Nucleus accumbens (tissue), 56 donors: ENCODE measurements at regions not wholly inside any gene's neighbourhood (a gene's known extent, or its start where the extent isn't known, plus 50 kb on each side); places are given as distances from the start of the nearest gene placed in this dataset.
A peak's percentile ranks its signal among the peaks of the same experiment; 100 is the strongest.
"Not testable (repeated sequence)": the region's sequence is repeated elsewhere in the genome, so short reads cannot be mapped to it uniquely, and the experiment has no call there.

Experiments used
- DNase-seq, 56 donors: peaks; one replicate each; lab custom pipeline; 2025; lab: John Stamatoyannopoulos, UW

DNA sequence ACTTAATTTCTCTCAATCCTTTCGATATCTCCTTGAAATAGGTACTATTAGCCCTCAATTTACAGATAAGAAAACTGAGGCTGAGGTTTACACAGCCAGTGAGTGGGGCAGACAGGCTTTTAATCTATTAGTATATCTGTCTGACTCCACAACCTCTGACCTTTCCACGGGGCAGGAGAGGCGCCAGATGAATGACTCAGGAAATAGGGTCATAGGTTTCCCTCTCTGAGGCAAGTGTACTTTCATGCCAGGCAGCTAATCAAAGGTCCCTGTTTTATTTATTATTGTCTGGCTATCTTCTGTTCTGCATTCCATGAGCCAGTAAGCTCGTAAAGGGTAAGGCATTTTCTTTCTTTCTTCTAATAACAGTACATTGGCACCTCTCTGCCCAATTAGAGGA, 79.6 kb upstream of the KLF4 start:
- no peak for DNase-seq

- DNase-seq = not testable (repeated sequence)
Observed at GRCh38 chr9:107568406-107568805, 78.8 kb upstream of the KLF4 start.

DNA sequence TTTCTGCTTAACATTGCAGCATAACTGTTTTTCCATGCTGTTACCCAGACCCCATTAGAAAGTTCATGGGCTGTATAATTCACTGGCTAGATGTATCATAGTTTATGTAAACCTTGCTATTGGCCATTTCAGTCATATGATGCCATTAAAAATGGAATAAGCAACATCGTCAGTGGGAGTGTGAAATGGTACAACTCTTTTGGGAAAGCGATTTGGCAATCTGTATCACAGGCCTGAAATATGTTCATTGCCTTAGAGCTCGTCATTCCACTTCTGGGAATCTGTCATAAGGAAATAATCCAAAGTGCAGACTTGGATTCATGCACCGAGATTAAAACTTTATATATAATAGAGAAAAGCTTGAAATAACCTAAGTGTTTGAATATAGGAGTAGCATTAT, 77.9 kb upstream of the KLF4 start:
- DNase-seq = no peak

GRCh38 chr9:107566611-107567061, 77.1 kb upstream of the KLF4 start:
- DNase-seq = no peak

DNA sequence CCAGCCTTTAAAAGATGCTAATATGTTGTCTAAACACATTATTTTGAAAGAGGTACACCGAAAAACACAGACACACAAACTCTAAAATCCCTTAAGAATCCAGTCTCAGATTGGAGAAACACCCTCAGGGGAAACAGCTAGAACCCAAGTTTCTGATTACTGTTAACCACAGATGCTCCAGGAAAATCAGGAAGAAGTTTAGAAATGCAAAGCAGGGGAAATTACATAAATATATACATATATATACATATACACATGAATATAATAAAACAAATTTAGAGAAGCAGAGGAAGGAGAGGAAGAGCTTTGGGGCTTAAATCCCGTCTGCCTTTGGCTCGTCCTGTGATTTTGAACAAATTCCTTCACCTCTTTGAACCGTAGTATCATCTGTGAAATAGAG, 73.2 kb upstream of the KLF4 start:
- DNase-seq = no peak

DNA sequence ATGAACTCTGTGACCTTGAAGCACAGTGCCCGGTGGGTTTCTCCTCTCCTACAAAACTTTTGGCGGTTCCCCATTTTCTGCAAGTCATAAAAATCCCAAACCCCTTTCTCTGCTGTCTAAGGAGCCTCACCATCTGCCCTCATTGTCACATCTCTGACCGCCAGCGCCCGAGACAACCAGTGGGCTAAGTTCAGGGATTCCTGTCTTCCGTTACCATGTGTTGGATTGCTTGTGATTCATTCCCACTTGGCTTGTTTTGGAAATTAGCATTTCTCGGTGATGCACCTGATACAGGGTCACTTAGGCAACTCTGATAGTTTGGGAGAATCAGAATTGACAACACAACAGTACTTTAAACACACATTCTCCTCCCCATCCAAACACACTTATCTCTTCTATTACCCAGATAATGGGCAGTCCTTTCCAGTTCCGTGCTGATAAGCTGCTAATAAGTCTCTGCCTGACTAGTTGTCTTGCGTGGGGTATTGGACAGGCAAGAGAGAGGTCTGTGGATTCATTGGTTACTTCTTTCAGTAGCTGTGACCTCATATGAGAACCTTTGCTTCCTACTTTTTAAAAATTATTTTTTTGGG, 70.0 kb upstream of the KLF4 start:
- no peak for DNase-seq

DNA sequence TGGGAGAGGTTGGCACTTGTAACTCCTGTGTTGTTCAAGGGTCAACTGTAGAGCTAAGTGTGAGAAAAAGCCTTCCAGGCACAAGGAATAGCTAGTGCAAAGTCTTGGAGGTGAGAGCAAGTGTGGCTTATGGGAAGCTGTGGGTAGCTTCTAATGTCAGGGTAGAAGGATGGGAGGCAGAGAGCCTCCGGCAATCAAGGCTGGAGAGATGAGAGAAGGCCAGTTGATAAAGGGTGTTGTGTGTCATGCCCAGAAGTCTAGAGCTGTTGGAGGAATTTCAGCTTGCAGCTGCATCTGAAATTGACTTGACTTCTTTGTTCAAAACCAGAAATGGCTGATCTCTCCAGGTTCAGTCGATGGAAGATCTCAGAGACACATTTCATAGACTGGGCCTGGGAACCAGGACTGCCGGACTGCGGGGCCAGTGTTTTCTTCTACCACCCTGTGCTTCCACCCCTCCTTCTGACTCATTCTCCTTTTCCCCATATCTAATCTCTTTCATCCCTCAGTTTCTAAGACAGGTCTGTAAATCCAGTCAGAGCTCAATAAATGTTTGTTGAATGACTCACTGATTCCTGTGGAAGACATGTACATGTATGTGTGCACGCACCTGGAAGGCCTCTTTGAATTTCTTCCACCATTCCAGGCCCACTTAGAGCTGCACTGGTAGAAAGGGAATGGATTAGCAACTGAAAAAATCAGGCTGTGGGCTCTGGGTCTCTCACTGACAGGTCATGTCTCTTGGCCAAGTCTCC, 67.8 kb upstream of the KLF4 start:
- peak in 3 of 56 donors; percentile 0 to 19 (median 0) for DNase-seq

DNA sequence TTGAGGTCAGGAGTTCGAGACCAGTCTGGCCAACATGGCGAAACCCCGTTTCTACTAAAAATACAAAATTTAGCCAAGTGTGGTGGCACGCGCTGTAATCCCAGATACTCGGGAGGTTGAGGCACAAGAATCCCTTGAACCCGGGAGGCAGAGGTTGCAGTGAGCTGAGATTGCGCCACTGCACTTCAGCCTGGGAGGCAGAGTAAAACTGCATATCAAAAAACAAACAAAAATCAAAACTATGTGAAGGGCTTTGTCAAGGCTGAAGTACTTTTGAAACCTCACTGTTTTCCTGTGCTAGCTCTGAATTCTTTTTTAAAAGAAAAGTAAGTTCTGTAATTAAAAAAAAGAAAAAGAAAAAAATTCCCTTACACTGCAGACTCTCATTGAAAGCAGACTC, 65.1 kb upstream of the KLF4 start:
- DNase-seq = no peak

DNA sequence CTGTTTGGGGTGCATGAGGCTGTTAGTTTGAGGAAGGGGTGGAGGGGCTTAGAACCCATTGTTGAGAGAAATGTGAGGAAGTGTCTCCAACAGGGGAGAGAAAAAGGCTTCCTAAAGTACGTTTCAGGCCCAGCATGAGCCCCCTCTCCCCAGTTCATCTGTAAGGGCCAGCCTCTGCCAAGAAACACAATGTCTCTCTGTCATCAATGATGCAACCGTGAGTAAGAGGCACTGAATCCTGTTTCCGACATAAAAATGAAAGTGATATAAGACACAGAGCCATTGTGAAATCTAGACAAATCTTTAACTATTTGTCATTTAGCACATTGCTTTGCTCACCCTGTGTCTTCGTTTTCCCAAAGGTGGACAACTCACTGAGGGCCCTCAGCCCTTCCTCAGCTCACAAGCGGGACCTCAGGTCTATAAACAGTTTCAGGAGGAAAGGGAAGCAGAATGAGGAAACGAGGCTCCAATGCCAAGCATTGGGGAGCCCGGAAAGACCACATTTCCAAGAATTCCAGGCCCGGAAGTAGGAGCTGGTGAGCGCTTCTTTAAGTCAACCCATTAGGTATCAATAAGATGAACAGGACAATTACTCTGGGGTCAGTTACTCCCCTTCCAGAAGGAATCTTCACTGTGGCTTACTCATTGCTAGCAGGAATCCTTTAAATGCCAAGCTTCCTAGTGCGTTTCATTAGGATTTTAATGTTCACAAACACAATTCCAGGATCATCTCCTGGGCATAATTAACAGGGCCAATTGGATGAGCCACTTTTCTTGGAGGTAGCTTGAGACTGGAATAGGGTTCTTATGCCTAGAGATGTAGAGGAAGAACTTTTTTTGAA, 59.0 kb upstream of the KLF4 start:
- DNase-seq = peak in 6 of 56 donors; percentile 0 to 60 (median 5)

DNA sequence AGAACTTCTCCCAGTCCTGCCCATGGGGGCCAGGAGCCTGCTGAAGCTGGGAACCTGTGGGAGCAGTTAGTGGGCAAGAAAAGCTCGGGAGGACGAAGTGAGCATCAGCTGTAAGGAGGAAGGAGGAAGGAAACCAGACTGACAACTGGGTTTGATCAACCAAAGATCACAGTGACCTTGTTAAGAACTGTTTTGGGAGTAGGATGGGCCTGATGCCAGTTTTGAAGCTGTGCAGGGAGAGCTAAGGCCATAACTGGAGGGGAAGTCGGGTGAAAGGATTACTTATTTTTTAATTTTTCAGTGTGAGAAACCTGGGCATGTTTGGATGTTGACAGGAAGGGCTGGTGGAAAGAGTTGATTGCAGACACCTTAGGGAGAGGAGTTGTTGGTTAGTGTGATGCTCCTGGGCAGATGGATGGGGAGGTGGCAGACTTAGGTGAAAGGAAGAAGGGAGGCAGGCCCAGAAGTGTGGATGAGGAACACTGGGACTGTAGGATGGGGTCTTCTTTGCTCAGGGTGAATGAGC, 58.3 kb upstream of the KLF4 start:
- no peak for DNase-seq

DNA sequence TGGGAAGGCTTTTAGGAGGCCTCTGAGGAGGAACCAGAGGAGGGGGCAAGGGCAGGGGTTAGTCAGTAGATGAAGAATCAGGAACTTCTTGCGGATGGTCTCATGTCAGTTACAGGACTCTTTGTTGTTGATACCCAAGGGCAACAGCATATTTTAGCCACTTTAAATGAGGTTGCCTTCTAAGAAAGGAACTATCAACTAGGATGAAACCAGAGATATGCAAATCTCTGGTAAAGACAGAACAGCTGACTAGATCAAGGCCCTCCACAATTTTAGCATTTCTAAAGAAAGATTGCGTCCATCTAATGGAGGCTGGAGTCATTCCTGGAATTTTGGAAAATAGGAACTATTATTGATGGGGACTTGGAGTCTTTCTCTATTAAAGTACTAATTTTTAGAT, 57.7 kb upstream of the KLF4 start:
- no peak for DNase-seq

GRCh38 chr9:107546859-107547258, 57.3 kb upstream of the KLF4 start:
- no peak for DNase-seq

DNA sequence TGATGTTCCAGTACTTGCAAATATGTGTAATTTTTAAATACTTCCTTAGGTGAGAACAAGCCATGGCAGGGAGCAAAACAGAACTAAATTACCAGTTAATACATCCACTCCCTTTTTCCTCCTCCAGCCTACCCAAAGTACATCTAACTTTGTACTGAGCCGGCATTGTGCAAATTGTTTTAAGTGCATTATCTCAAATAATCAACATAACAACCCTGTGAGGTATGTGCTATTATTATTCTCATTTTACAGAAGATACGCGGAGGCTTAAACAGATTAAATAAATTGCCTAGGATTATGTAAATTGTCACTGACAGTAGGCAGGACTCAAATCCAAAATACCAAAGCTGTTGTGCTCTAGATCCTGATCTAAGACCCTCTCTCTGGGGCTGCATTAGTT, 55.5 kb upstream of the KLF4 start:
- no peak for DNase-seq

GRCh38 chr9:107542411-107543157, 53.0 kb upstream of the KLF4 start:
- no peak for DNase-seq

DNA sequence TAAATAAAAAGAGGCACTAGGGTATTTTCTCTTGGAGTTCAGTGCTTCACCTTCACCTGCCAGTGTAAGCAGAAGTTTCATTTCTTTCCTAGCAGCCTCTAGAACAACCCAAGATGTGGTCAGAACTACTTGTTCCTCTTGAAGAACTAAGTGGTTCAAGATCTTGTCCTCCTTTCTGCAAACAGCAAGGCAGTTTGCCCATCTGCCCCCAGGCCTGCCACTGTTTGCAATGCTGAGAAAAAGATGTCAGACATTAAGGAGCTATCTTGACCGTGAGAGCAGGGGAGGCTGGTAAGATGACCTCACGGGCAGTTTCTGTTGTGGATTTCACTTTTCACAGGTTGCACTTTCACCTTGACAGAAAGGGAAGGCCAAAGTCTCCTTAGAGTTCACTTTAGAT, 52.0 kb upstream of the KLF4 start:
- no peak for DNase-seq

DNA sequence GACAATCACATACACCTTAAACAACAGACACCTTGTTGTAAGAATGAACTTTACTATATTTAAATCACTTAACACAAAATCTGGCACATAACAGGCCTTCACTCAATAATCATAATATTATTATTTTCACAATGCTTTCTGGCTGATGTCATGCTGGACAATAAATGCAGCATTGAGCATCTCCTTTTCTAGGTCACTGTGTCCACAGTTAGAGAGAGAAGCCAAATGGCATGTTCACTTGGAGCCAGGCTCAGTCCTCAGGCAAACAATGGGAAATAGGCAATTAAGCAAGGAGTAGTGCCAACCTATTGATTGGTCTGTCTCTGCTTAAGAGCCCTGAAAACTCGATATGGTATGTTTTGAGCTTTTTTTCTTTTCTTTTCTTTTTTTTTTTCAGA, 50.6 kb upstream of the KLF4 start:
- DNase-seq = no peak

DNA sequence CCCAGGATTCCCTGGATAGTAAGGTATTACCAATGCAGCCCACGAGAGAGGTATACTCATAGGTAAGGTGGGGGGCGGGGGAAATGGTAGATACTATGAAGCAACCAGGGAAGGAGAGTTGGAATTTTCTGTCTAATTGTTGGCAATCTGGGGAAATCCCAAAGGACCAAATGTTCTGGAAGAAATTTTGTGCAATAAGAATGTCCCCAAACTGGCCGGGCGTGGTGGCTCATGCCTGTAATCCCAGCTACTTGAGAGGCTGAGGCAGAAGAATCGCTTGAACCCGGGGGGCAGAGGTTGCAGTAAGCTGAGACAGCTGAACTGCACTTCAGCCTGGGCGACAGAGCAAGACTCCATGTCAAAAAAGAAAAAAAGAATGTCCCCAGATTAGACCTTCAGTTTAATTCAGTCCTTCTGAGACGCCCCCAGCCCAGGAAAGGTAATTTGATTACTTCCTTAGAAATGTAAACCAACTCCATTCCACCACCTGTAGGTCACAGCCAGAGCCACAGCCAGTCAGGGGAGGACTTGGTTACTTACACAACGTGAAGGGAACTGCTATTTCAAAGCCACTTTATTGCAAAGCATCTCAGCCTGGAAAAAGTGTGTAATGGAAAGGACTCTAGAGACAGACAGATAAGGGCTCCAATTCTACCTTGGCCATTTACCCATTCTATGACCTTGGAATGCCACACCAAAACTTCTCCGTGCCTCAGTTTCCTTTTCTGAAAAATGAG, 50.0 kb upstream of the KLF4 start:
- no peak for DNase-seq
